Sciatic nerve (tissue), 2 donors: ENCODE measurements at regions not wholly inside any gene's neighbourhood (a gene's known extent, or its start where the extent isn't known, plus 50 kb on each side); places are given as distances from the start of the nearest gene placed in this dataset.

Experiments used
- ATAC-seq: fragments of 200-7000 bp; cut with Tn5 transposase; one replicate; pipeline ENCODE4 v1.9.1; 2020; ENCODE audit warnings: mild to moderate bottlenecking, moderate library complexity
- DNase-seq: peaks from one replicate; pipeline ENCODE4 v3.0.0-alpha.2; 2020; ENCODE audit warnings: low spot score
- intact Hi-C: fragments of 100-400 bp; cut with DNase I; formaldehyde crosslinking; loops from one replicate; pipeline ENCODE4 v1.14.2; 2022
- donor health status: DM: no; HTN: no; CAD: no.
- donor health status: DM: no; HTN: no; CAD: no.

GRCh38 chr1:181392613-181393220, 90.6 kb upstream of the CACNA1E start:
- no peak for ATAC-seq
- intact Hi-C loops, result no loop called here
- DNase-seq, result no peak

GRCh38 chr1:181394766-181395165, 88.6 kb upstream of the CACNA1E start:
- DNase-seq (no peak), ATAC-seq (no peak)
- intact Hi-C loops, result no loop called here

GRCh38 chr1:181396171-181396670, 87.1 kb upstream of the CACNA1E start:
- intact Hi-C loops, result no loop called here
- no peak for ATAC-seq
- no peak for DNase-seq

GRCh38 chr1:181396811-181397210, 86.5 kb upstream of the CACNA1E start:
- ATAC-seq (no peak), DNase-seq (no peak)
- intact Hi-C loops, result no loop called here

GRCh38 chr1:181397845-181398244, 85.5 kb upstream of the CACNA1E start:
- ATAC-seq (no peak), DNase-seq (no peak)
- intact Hi-C loops, result no loop called here

GRCh38 chr1:181398544-181398943, 84.8 kb upstream of the CACNA1E start:
- DNase-seq, result no peak
- intact Hi-C loops, result no loop called here
- ATAC-seq, result no peak

GRCh38 chr1:181405584-181405983, 77.7 kb upstream of the CACNA1E start:
- DNase-seq (no peak), ATAC-seq (no peak)
- intact Hi-C loops, result no loop called here

- ATAC-seq, result no peak
- no peak for DNase-seq
- intact Hi-C loops, result no loop called here
Observed at GRCh38 chr1:181406989-181407388, 76.3 kb upstream of the CACNA1E start.

- intact Hi-C loops, result no loop called here
- ATAC-seq (no peak), DNase-seq (no peak)
Observed at GRCh38 chr1:181409981-181410380, 73.3 kb upstream of the CACNA1E start.

- ATAC-seq (no peak), DNase-seq (no peak)
- intact Hi-C loops, result no loop called here
Observed at GRCh38 chr1:181412746-181413145, 70.6 kb upstream of the CACNA1E start.

GRCh38 chr1:181413195-181413815, 70.0 kb upstream of the CACNA1E start:
- no peak for ATAC-seq
- intact Hi-C loops, result no loop called here
- no peak for DNase-seq

- ATAC-seq (no peak), DNase-seq (no peak)
- intact Hi-C loops, result no loop called here
Observed at GRCh38 chr1:181413836-181414235, 69.5 kb upstream of the CACNA1E start.

- ATAC-seq, result no peak
- DNase-seq, result no peak
- intact Hi-C loops, result no loop called here
Observed at GRCh38 chr1:181416268-181416860, 67.0 kb upstream of the CACNA1E start.

GRCh38 chr1:181417915-181418314, 65.4 kb upstream of the CACNA1E start:
- no peak for DNase-seq
- no peak for ATAC-seq
- intact Hi-C loops, result no loop called here

GRCh38 chr1:181423301-181423918, 59.9 kb upstream of the CACNA1E start:
- intact Hi-C loops, result no loop called here
- no peak for ATAC-seq
- DNase-seq, result no peak

GRCh38 chr1:181424786-181425403, 58.4 kb upstream of the CACNA1E start:
- ATAC-seq, result peak; percentile 47
- DNase-seq, result peak; percentile 81
- intact Hi-C loops, result loop anchor here (5.0 kb wide), 1 partner anchor 238 kb away; no protein-coding TSS in a partner anchor

GRCh38 chr1:181425566-181425965, 57.8 kb upstream of the CACNA1E start:
- intact Hi-C loops, result loop anchor here (5.0 kb wide), 1 partner anchor 238 kb away; no protein-coding TSS in a partner anchor
- DNase-seq, result no peak
- no peak for ATAC-seq

- ATAC-seq (no peak), DNase-seq (no peak)
- intact Hi-C loops, result loop anchor here (5.0 kb wide), 1 partner anchor 242 kb away; no protein-coding TSS in a partner anchor
Observed at GRCh38 chr1:181429462-181429861, 53.9 kb upstream of the CACNA1E start.

- DNase-seq (no peak), ATAC-seq (peak; percentile 75)
- intact Hi-C loops, result no loop called here
Observed at GRCh38 chr1:181430015-181430885, 53.1 kb upstream of the CACNA1E start.
